Prostate gland (tissue), 2 donors: ENCODE measurements at regions not wholly inside any gene's neighbourhood (a gene's known extent, or its start where the extent isn't known, plus 50 kb on each side); places are given as distances from the start of the nearest gene placed in this dataset.

Source experiments
- DNase-seq: peaks from one replicate; pipeline ENCODE4 v3.0.0-alpha.2; 2019; ENCODE audit warnings: low spot score
- H3K27ac ChIP-seq, 2 donors: fragments of 200-600 bp; sonication (generic); 2 replicates each; pipeline ENCODE4 v1.5.1; 2017 to 2019
- H3K27me3 ChIP-seq: fragments of 200-600 bp; sonication (generic); replicated peaks from 2 replicates; pipeline ENCODE4 v1.5.1; 2019; ENCODE audit not compliant: insufficient read depth
- H3K36me3 ChIP-seq, 2 donors: fragments of 200-600 bp; sonication (generic); 1 replicate in 1 of 2; 2 replicates in 1 of 2; pipeline versions ENCODE4 v1.5.1 to v1.8.1; 2017 to 2019
- H3K4me1 ChIP-seq: fragments of 200-600 bp; sonication (generic); replicated peaks from 2 replicates; pipeline ENCODE4 v1.5.1; 2019
- H3K4me3 ChIP-seq, 2 donors: fragments of 200-600 bp; sonication (generic); 2 replicates each; pipeline ENCODE4 v1.5.1; 2017 to 2019
- H3K9me3 ChIP-seq: fragments of 200-600 bp; sonication (generic); 2 replicates; pipeline ENCODE4 v1.5.1; 2017
- POLR2A ChIP-seq: fragments of 450-650 bp; IDR thresholded peaks from one replicate; pipeline ENCODE4 v1.6.1; 2016; ENCODE audit warnings: antibody characterized with exemption, mild to moderate bottlenecking
- POLR2AphosphoS5 ChIP-seq: sonication (generic); formaldehyde crosslinking; IDR thresholded peaks from one replicate; pipeline ENCODE4 v1.6.1; 2017; ENCODE audit warnings: antibody characterized with exemption
- WGBS: methylation state at CpG from one replicate; pipeline ENCODE4 v1.1.5; 2018; 5-methylcytosine and 5-hydroxymethylcytosine counted together
- intact Hi-C: fragments of 100-400 bp; cut with DNase I; formaldehyde crosslinking; loops from one replicate; pipeline ENCODE4 v1.14.2; 2022
- TF ChIP-seq, protein P1 (sequence below), 4 experiments: fragments of 200-600 bp in 2 of 4; fragments of 450-650 bp in 2 of 4; sonication (generic) in 2 of 4; IDR thresholded peaks; 1 replicate in 3 of 4; 2 replicates in 1 of 4; pipeline ENCODE4 v1.5.1; 2016 to 2019; ENCODE audit warnings: antibody characterized with exemption in 4 of 4, mild to moderate bottlenecking in 2 of 4, moderate library complexity in 2 of 4

DNA sequence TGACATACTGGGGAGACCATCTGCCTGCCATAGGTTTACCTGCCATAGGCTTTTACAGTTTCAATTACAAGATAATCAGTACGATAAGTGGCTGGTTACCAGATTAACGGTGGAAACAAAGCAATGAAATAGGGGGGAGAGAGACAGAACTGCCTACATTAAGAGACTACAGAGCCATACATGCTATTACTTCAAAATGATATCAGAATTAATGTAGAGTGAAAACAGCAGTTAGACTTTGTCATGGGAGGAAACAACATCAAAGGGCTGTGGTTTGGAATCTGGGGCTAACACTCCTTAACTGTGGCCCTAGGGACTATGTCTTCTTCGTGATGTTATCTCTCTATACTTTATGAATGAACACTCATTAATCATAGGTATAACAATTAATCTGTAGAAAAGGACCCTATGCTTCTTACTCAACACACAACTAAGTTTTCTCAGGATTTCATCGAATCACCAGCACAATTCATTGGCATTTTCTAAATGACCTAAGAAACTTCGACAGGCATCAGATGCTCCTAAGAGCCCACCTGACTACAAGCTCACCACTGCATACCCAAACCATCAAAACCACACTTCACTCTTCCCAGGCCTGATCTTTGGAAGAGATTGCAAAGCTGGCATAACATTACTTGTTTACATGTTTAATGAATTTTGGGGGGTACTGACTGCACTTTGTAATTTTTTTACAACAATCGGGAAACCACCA lies 475.6 kb upstream of the SOX5 start:
- no peak for DNase-seq
- intact Hi-C loops = no loop called here
- Histone ChIP-seq H3K36me3 (no peaks in the 10 kb centered on the region), H3K4me1 (no peaks in the 10 kb centered on the region), H3K27ac (no peak overlapping the region), H3K27me3 (no peaks in the 10 kb centered on the region), H3K4me3 (no peak overlapping the region), H3K9me3 (no peaks in the 10 kb centered on the region)
- TF ChIP-seq, protein P1, sequence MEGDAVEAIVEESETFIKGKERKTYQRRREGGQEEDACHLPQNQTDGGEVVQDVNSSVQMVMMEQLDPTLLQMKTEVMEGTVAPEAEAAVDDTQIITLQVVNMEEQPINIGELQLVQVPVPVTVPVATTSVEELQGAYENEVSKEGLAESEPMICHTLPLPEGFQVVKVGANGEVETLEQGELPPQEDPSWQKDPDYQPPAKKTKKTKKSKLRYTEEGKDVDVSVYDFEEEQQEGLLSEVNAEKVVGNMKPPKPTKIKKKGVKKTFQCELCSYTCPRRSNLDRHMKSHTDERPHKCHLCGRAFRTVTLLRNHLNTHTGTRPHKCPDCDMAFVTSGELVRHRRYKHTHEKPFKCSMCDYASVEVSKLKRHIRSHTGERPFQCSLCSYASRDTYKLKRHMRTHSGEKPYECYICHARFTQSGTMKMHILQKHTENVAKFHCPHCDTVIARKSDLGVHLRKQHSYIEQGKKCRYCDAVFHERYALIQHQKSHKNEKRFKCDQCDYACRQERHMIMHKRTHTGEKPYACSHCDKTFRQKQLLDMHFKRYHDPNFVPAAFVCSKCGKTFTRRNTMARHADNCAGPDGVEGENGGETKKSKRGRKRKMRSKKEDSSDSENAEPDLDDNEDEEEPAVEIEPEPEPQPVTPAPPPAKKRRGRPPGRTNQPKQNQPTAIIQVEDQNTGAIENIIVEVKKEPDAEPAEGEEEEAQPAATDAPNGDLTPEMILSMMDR (IDR thresholded peaks at IDR 0.05) = no peak
- no peak for TF ChIP-seq POLR2A
- no peak for TF ChIP-seq POLR2AphosphoS5
- 63% methylated on average over 6 of the region's 6 CpGs for WGBS

DNA sequence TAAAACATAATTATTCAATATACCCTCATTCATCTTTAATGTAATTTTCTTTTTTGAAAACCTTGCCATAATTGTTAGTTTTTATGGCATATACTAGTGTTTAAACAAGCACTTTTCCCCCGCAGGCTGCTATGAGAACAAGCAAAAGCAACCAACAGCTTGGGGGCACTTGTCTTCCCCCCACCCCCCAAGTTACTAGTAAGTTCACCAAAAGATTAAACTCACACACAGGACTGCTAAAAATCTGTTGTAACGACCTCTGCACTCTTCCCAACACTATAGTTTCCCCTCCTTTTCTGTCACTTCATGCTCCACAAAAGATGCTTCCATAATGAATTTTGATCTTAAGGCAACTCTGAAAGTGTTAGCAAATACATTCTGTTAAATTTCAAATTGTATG lies 474.9 kb upstream of the SOX5 start:
- H3K4me1 ChIP-seq = no peaks in the 10 kb centered on the region
- H3K4me3 ChIP-seq = no peak overlapping the region
- H3K27ac ChIP-seq = no peak overlapping the region
- H3K36me3 ChIP-seq = no peaks in the 10 kb centered on the region
- TF ChIP-seq POLR2AphosphoS5 (no peak), POLR2A (no peak)
- TF ChIP-seq, protein P1 (IDR thresholded peaks at IDR 0.05) = no peak
- intact Hi-C loops = no loop called here
- no peaks in the 10 kb centered on the region for H3K27me3 ChIP-seq
- 84% methylated on average over 2 of the region's 2 CpGs for WGBS
- DNase-seq = no peak
- no peaks in the 10 kb centered on the region for H3K9me3 ChIP-seq

DNA sequence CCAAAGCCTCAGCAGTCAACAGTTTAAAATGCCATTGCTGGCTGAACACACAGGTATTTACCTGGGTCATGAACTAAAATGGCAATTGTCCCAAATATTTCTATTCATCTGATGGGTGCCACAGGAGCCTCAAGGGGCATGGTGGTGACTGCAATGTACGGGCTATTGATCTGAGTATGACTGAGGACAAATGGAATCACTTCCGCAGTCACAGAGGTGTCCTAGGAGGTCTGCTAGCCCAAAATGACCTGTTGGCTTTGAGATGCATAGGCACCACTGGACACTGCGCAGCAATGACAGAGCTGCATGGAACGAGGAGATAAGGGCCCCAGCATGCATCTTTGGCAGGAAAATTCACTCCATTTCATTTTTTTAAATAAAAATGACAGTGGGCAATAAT lies 474.1 kb upstream of the SOX5 start:
- Histone ChIP-seq H3K4me1 (no peaks in the 10 kb centered on the region), H3K4me3 (no peak overlapping the region), H3K36me3 (no peaks in the 10 kb centered on the region), H3K27ac (no peak overlapping the region), H3K9me3 (no peaks in the 10 kb centered on the region), H3K27me3 (no peaks in the 10 kb centered on the region)
- intact Hi-C loops = no loop called here
- 96% methylated on average over 4 of the region's 4 CpGs for WGBS
- TF ChIP-seq, protein P1 (IDR thresholded peaks at IDR 0.05) = no peak
- no peak for TF ChIP-seq POLR2A
- no peak for TF ChIP-seq POLR2AphosphoS5
- no peak for DNase-seq

DNA sequence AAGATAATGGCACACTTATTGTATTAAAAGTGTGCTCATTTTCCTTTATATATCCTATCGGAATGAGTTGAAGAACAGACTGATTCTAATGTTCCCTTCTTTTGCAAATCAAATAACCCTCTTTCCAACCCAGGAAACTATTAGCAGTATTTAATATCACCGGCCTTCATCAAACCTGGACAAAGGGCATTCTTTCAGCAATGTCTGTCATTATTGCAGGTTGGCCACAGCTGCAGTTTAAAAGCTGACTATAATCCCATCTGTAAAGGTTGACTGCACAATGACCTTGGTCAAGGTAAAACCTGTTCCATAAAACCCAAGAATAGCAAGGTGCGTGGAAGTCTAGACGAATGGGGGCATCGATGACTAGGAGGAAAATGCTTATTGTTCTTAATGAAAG lies 472.3 kb upstream of the SOX5 start:
- intact Hi-C loops = no loop called here
- Histone ChIP-seq H3K9me3 (no peaks in the 10 kb centered on the region), H3K27me3 (no peaks in the 10 kb centered on the region), H3K36me3 (no peaks in the 10 kb centered on the region), H3K27ac (no peak overlapping the region), H3K4me3 (no peak overlapping the region), H3K4me1 (no peaks in the 10 kb centered on the region)
- TF ChIP-seq POLR2A = no peak
- TF ChIP-seq POLR2AphosphoS5 = no peak
- TF ChIP-seq, protein P1 (IDR thresholded peaks at IDR 0.05) = no peak
- no peak for DNase-seq
- WGBS = 74% methylated on average over 5 of the region's 5 CpGs

DNA sequence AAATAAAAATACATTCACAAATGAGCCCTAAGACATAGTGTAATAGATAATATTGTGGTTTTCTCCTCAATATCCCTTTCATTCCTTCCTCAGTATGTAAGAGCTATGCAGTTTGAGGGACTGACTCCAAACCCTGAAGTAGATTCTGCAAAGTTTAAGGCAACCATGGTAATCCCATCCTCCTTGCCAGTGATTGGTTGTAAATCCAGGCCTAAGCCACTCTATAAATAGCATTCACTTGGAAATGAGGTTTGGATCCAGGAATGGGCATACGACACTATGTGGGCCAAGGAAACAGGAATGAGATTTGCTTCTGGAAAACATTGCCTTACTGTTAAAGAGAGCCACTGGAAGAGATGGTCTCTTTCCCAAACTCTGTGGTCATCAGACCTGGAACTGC lies 468.7 kb upstream of the SOX5 start:
- H3K4me1 ChIP-seq = no peaks in the 10 kb centered on the region
- intact Hi-C loops = no loop called here
- H3K27ac ChIP-seq = no peak overlapping the region
- no peak overlapping the region for H3K4me3 ChIP-seq
- no peaks in the 10 kb centered on the region for H3K36me3 ChIP-seq
- WGBS = 90% methylated on average over 1 of the region's 1 CpG
- no peak for DNase-seq
- TF ChIP-seq, protein P1 (IDR thresholded peaks at IDR 0.05) = no peak
- no peak for TF ChIP-seq POLR2AphosphoS5
- no peak for TF ChIP-seq POLR2A
- H3K27me3 ChIP-seq = no peaks in the 10 kb centered on the region
- no peaks in the 10 kb centered on the region for H3K9me3 ChIP-seq
